HEK293 (cell line): ENCODE measurements at regions not wholly inside any gene's neighbourhood (a gene's known extent, or its start where the extent isn't known, plus 50 kb on each side); places are given as distances from the start of the nearest gene placed in this dataset.

Experiments used
- CTCF ChIA-PET: fragments of 350-600 bp; formaldehyde crosslinking; extraction: SDS; loops from one replicate; lab custom pipeline; 2021; ENCODE audit warnings: antibody characterized with exemption; lab: Yijun Ruan, JAX
- POLR2A ChIA-PET: fragments of 300-600 bp; formaldehyde crosslinking; extraction: SDS; loops from one replicate; lab custom pipeline; 2020; ENCODE audit warnings: antibody characterized with exemption, inconsistent platforms; lab: Yijun Ruan, JAX
- H3K27ac ChIP-seq: fragments of 200-500 bp; sonication (Bioruptor generic); 2 replicates; pipeline ENCODE4 v1.5.1; 2014; ENCODE audit warnings: low read depth, low read length, control low read depth, inconsistent platforms; ENCODE audit errors: extremely low read depth
- H3K36me3 ChIP-seq, 2 experiments: fragments of 200-500 bp in 1 of 2; sonication (Bioruptor generic) in 1 of 2; 1 replicate in 1 of 2; 2 replicates in 1 of 2; pipeline ENCODE4 v1.5.1; 2014 to 2017; ENCODE audit warnings: inconsistent platforms in 2 of 2, low read length in 2 of 2; ENCODE audit not compliant: control insufficient read depth in 2 of 2, insufficient read depth in 1 of 2
- H3K4me1 ChIP-seq: fragments of 200-500 bp; sonication (Bioruptor generic); 2 replicates; pipeline ENCODE4 v1.5.1; 2014; ENCODE audit warnings: mild to moderate bottlenecking, low read length, inconsistent platforms; ENCODE audit not compliant: control insufficient read depth, insufficient read depth
- H3K4me3 ChIP-seq: 2 replicates; pipeline ENCODE4 v1.5.1; 2011; ENCODE audit warnings: low read depth, mild to moderate bottlenecking, control low read depth, low read length, moderate library complexity
- H3K9me3 ChIP-seq: fragments of 200-500 bp; sonication (Bioruptor generic); 2 replicates; pipeline ENCODE4 v1.5.1; 2014; ENCODE audit warnings: low read depth, low read length, inconsistent platforms; ENCODE audit not compliant: control insufficient read depth, insufficient read depth
- EGR2 ChIP-seq: fragments of 450-650 bp; formaldehyde crosslinking; IDR thresholded peaks from 2 replicates; pipeline ENCODE4 v1.5.1; 2016; ENCODE audit warnings: low read depth, missing biosample characterization, missing genetic modification characterization
- KLF10 ChIP-seq: fragments of 450-650 bp; IDR thresholded peaks from 2 replicates; pipeline ENCODE4 v1.5.1; 2018; ENCODE audit warnings: missing biosample characterization, mild to moderate bottlenecking, missing genetic modification characterization
- MEIS1 ChIP-seq: sonication (generic); formaldehyde crosslinking; IDR thresholded peaks from 2 replicates; pipeline ENCODE4 v1.8.1; 2022; ENCODE audit warnings: missing genetic modification reagents, mild to moderate bottlenecking, borderline replicate concordance
- OVOL3 ChIP-seq: fragments of 450-650 bp; formaldehyde crosslinking; IDR thresholded peaks from 2 replicates; pipeline ENCODE4 v1.5.1; 2016; ENCODE audit warnings: missing biosample characterization, missing genetic modification characterization
- PRDM1 ChIP-seq: fragments of 450-650 bp; formaldehyde crosslinking; IDR thresholded peaks from 2 replicates; pipeline ENCODE4; 2016; ENCODE audit warnings: missing biosample characterization, missing genetic modification characterization
- REPIN1 ChIP-seq: fragments of 450-650 bp; formaldehyde crosslinking; IDR thresholded peaks from 2 replicates; pipeline ENCODE4 v1.5.1; 2017; ENCODE audit warnings: missing biosample characterization, missing genetic modification characterization, low read depth
- SP2 ChIP-seq: fragments of 450-650 bp; formaldehyde crosslinking; IDR thresholded peaks from 2 replicates; pipeline ENCODE4 v1.5.1; 2016; ENCODE audit warnings: missing biosample characterization, missing genetic modification characterization
- ZBTB11 ChIP-seq: fragments of 450-650 bp; formaldehyde crosslinking; conservative IDR thresholded peaks from 2 replicates; pipeline ENCODE4 v1.5.1; 2016; ENCODE audit warnings: low read depth, missing biosample characterization, missing genetic modification characterization
- ZBTB7A ChIP-seq: fragments of 450-650 bp; formaldehyde crosslinking; IDR thresholded peaks from 2 replicates; pipeline ENCODE4 v1.5.1; 2016; ENCODE audit warnings: low read depth, missing biosample characterization, missing genetic modification characterization
- ZNF112 ChIP-seq: fragments of 450-650 bp; formaldehyde crosslinking; IDR thresholded peaks from 2 replicates; pipeline ENCODE4 v1.5.0; 2017; ENCODE audit warnings: missing biosample characterization, missing genetic modification characterization
- ZNF175 ChIP-seq: fragments of 450-650 bp; formaldehyde crosslinking; IDR thresholded peaks from 2 replicates; pipeline ENCODE4 v1.5.1; 2016; ENCODE audit warnings: missing biosample characterization, missing genetic modification characterization
- ZNF18 ChIP-seq: fragments of 450-650 bp; formaldehyde crosslinking; IDR thresholded peaks from 2 replicates; pipeline ENCODE4 v1.5.1; 2016; ENCODE audit warnings: missing biosample characterization, missing genetic modification characterization
- ZNF2 ChIP-seq: fragments of 450-650 bp; formaldehyde crosslinking; IDR thresholded peaks from 2 replicates; pipeline ENCODE4 v1.5.1; 2016; ENCODE audit warnings: missing biosample characterization, missing genetic modification characterization
- ZNF335 ChIP-seq: fragments of 450-650 bp; formaldehyde crosslinking; conservative IDR thresholded peaks from 2 replicates; pipeline ENCODE4 v1.5.1; 2016; ENCODE audit warnings: missing biosample characterization, missing genetic modification characterization
- ZNF350 ChIP-seq: fragments of 450-650 bp; formaldehyde crosslinking; IDR thresholded peaks from 2 replicates; pipeline ENCODE4 v1.5.0; 2017; ENCODE audit warnings: missing biosample characterization, mild to moderate bottlenecking, missing genetic modification characterization
- ZNF366 ChIP-seq: fragments of 450-650 bp; formaldehyde crosslinking; conservative IDR thresholded peaks from 2 replicates; pipeline ENCODE4 v1.5.1; 2016; ENCODE audit warnings: missing biosample characterization, missing genetic modification characterization
- ZNF37A ChIP-seq: fragments of 450-650 bp; IDR thresholded peaks from 2 replicates; pipeline ENCODE4 v1.5.1; 2018; ENCODE audit warnings: missing biosample characterization, missing genetic modification characterization
- ZNF416 ChIP-seq: fragments of 450-650 bp; formaldehyde crosslinking; IDR thresholded peaks from 2 replicates; pipeline ENCODE4 v1.5.1; 2016; ENCODE audit warnings: missing biosample characterization, missing genetic modification characterization
- ZNF423 ChIP-seq: fragments of 450-650 bp; formaldehyde crosslinking; IDR thresholded peaks from 2 replicates; pipeline ENCODE4 v1.5.1; 2016; ENCODE audit warnings: missing biosample characterization, missing genetic modification characterization
- ZNF473 ChIP-seq: fragments of 450-650 bp; formaldehyde crosslinking; IDR thresholded peaks from 2 replicates; pipeline ENCODE4 v1.5.1; 2017; ENCODE audit warnings: missing biosample characterization, missing genetic modification characterization
- ZNF530 ChIP-seq: fragments of 450-650 bp; formaldehyde crosslinking; IDR thresholded peaks from 2 replicates; pipeline ENCODE4 v1.5.1; 2016; ENCODE audit warnings: low read depth, missing biosample characterization, missing genetic modification characterization
- ZNF560 ChIP-seq: fragments of 450-650 bp; formaldehyde crosslinking; IDR thresholded peaks from 2 replicates; pipeline ENCODE4 v1.5.1; 2017; ENCODE audit warnings: missing biosample characterization, missing genetic modification characterization, borderline replicate concordance
- ZNF621 ChIP-seq: fragments of 450-650 bp; formaldehyde crosslinking; IDR thresholded peaks from 2 replicates; pipeline ENCODE4 v1.5.1; 2017; ENCODE audit warnings: missing biosample characterization, missing genetic modification characterization
- ZNF768 ChIP-seq: fragments of 450-650 bp; formaldehyde crosslinking; IDR thresholded peaks from 2 replicates; pipeline ENCODE4 v1.5.1; 2018; ENCODE audit warnings: missing biosample characterization, mild to moderate bottlenecking, missing genetic modification characterization
- TF ChIP-seq, protein P1 (sequence below): fragments of 450-650 bp; formaldehyde crosslinking; IDR thresholded peaks from 2 replicates; pipeline ENCODE4 v1.5.1; 2017; ENCODE audit warnings: missing biosample characterization, missing genetic modification characterization
- TF ChIP-seq, protein P2 (sequence below): fragments of 450-650 bp; formaldehyde crosslinking; IDR thresholded peaks from 2 replicates; pipeline ENCODE4; 2016; ENCODE audit warnings: missing biosample characterization, missing genetic modification characterization

GRCh38 chr14:66152747-66153146, 333.4 kb upstream of the CCDC196 start:
- TF ChIP-seq, protein P1, sequence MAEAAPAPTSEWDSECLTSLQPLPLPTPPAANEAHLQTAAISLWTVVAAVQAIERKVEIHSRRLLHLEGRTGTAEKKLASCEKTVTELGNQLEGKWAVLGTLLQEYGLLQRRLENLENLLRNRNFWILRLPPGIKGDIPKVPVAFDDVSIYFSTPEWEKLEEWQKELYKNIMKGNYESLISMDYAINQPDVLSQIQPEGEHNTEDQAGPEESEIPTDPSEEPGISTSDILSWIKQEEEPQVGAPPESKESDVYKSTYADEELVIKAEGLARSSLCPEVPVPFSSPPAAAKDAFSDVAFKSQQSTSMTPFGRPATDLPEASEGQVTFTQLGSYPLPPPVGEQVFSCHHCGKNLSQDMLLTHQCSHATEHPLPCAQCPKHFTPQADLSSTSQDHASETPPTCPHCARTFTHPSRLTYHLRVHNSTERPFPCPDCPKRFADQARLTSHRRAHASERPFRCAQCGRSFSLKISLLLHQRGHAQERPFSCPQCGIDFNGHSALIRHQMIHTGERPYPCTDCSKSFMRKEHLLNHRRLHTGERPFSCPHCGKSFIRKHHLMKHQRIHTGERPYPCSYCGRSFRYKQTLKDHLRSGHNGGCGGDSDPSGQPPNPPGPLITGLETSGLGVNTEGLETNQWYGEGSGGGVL (tag by site-specific recombination), result no peak
- no peak for TF ChIP-seq EGR2 (tag by site-specific recombination)
- TF ChIP-seq ZNF350 (tag by site-specific recombination), result no peak
- no peak for TF ChIP-seq ZBTB11 (tag by site-specific recombination)
- no peak for TF ChIP-seq ZNF37A (tag by site-specific recombination)
- TF ChIP-seq ZNF366 (tag by site-specific recombination), result no peak
- no peak for TF ChIP-seq ZNF18 (tag by site-specific recombination)
- POLR2A ChIA-PET, result no interaction called here

DNA sequence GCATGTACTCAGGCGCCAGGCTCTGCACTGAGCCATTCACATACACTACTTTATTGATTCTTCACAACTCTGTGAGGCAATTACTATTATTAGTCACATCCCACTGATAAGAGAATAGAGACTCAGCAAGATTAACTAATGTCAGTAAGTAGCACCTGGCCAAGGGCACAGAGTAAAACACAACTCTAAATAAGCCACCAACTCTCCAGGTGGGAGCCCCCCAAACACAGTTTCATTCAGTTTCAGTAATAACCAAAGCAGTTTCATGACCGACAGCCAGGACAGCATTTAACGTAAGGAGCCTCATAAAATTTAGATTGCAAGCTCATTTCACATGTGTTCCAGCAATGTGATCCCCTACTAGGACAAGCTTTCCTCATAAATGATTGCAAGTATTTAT, 323.1 kb upstream of the CCDC196 start:
- Histone ChIP-seq H3K9me3 (no peaks in the 10 kb centered on the region), H3K4me1 (no peaks in the 10 kb centered on the region), H3K36me3 (no peaks in the 10 kb centered on the region), H3K4me3 (no peak overlapping the region), H3K27ac (no peak overlapping the region)
- ChIA-PET POLR2A (no interaction called here), CTCF (no interaction called here)
- TF ChIP-seq ZNF473 (tag by site-specific recombination) (no peak), ZNF416 (tag by site-specific recombination) (no peak), KLF10 (tag by site-specific recombination) (no peak), ZNF768 (tag by site-specific recombination) (no peak), ZBTB7A (no peak), ZNF112 (tag by site-specific recombination) (no peak), ZNF2 (tag by site-specific recombination) (no peak), ZNF560 (tag by site-specific recombination) (no peak)

More at GRCh38 chr14:66152747-66153146, 333.4 kb upstream of the CCDC196 start:
- H3K4me1 ChIP-seq, result no peaks in the 10 kb centered on the region; the same call in 1 of the 2 replicates
- H3K4me3 ChIP-seq, result no peak overlapping the region
- H3K27ac ChIP-seq, result no peak overlapping the region
- H3K9me3 ChIP-seq, result no peaks in the 10 kb centered on the region
- CTCF ChIA-PET, result no interaction called here
- H3K36me3 ChIP-seq, result no peaks in the 10 kb centered on the region

DNA sequence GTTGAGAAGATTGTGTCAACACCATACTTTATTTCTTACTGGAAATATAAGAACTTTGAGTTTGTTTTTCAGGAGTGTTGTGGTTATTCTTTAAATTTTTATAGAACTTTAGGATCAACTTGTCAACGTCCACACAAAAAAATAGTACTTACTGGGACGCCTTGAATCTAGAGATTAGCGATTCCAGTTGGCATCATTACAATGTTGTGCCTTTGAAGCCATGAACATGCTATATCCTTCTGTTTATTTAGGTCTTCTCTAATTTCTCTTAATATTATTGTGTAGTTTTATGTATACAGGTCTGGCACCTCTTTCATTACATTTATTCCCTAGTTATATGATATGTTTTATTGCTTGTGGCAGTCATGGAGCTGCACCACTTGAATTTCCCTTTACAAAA, 320.8 kb upstream of the CCDC196 start:
- Histone ChIP-seq H3K4me1 (no peaks in the 10 kb centered on the region), H3K4me3 (no peak overlapping the region), H3K36me3 (no peaks in the 10 kb centered on the region), H3K27ac (no peak overlapping the region), H3K9me3 (no peaks in the 10 kb centered on the region)
- TF ChIP-seq MEIS1 (no peak), ZNF423 (tag by site-specific recombination) (no peak), OVOL3 (tag by site-specific recombination) (no peak), REPIN1 (tag by site-specific recombination) (no peak), SP2 (tag by site-specific recombination) (no peak), ZNF621 (tag by site-specific recombination) (no peak), ZNF335 (tag by site-specific recombination) (no peak), ZNF175 (tag by site-specific recombination) (no peak), ZNF112 (tag by site-specific recombination) (no peak), ZNF530 (tag by site-specific recombination) (no peak), PRDM1 (tag by site-specific recombination) (no peak), ZNF416 (tag by site-specific recombination) (no peak)
- TF ChIP-seq, protein P2, sequence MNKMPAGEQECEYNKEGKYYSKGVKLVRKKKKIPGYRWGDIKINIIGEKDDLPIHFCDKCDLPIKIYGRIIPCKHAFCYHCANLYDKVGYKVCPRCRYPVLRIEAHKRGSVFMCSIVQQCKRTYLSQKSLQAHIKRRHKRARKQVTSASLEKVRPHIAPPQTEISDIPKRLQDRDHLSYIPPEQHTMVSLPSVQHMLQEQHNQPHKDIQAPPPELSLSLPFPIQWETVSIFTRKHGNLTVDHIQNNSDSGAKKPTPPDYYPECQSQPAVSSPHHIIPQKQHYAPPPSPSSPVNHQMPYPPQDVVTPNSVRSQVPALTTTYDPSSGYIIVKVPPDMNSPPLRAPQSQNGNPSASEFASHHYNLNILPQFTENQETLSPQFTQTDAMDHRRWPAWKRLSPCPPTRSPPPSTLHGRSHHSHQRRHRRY (tag by site-specific recombination), result no peak
- POLR2A ChIA-PET, result no interaction called here
- CTCF ChIA-PET, result no interaction called here
